GM20000 (cell line): ENCODE measurements at regions not wholly inside any gene's neighbourhood (a gene's known extent, or its start where the extent isn't known, plus 50 kb on each side); places are given as distances from the start of the nearest gene placed in this dataset.

Experiments
- DNase-seq: peaks from one replicate; pipeline ENCODE4 v3.0.0; 2012; ENCODE audit warnings: low spot score
- TF ChIP-seq, protein P1 (sequence below): IDR thresholded peaks from 2 replicates; pipeline ENCODE4 v1.5.1; 2012; ENCODE audit warnings: mild to moderate bottlenecking, control low read depth; ENCODE audit errors: extremely low read depth, missing control alignments

DNA sequence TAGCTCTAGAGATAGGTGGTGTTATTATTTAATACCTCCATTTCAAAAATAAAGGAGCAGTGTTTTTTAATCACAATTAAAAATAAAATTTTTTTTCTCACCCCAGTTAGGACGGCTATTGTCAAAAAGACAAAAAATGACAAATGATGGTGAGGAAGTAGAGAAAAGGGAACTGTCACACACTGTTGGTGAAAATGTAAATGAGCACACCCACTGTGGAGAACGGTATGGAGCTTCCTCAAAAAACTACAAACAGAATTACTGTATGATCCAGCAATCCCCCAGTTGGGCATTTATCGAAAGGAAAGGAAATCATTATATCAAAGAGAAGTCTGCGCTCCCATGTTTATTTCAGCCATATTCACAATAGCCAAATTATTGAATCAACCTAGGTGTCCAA lies 148.7 kb upstream of the NR5A2 start:
- TF ChIP-seq, protein P1, sequence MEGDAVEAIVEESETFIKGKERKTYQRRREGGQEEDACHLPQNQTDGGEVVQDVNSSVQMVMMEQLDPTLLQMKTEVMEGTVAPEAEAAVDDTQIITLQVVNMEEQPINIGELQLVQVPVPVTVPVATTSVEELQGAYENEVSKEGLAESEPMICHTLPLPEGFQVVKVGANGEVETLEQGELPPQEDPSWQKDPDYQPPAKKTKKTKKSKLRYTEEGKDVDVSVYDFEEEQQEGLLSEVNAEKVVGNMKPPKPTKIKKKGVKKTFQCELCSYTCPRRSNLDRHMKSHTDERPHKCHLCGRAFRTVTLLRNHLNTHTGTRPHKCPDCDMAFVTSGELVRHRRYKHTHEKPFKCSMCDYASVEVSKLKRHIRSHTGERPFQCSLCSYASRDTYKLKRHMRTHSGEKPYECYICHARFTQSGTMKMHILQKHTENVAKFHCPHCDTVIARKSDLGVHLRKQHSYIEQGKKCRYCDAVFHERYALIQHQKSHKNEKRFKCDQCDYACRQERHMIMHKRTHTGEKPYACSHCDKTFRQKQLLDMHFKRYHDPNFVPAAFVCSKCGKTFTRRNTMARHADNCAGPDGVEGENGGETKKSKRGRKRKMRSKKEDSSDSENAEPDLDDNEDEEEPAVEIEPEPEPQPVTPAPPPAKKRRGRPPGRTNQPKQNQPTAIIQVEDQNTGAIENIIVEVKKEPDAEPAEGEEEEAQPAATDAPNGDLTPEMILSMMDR = no peak
- no peak for DNase-seq

DNA sequence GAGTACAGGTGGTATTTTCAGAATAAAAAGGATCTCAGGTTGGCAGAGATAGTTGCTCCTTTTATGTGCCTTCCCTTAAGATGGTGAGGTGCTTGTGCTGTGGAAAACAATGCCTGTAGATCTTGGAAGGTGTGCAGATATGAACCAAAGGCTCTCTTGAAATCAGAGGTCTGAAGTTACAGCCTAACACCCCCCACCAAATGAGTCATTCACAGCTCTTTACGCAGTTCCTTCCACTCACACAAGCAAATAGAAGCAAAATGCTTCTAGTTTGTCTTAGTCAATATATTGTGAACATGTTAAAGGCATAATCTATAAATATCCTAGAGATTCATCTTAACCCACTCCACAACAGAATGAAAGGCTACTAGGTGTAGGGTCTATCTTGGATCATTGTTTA lies 128.9 kb upstream of the NR5A2 start:
- no peak for DNase-seq
- TF ChIP-seq, protein P1 = no peak

GRCh38 chr1:199901341-199901740 lies 126.2 kb upstream of the NR5A2 start:
- DNase-seq = no peak
- TF ChIP-seq, protein P1 = no peak

DNA sequence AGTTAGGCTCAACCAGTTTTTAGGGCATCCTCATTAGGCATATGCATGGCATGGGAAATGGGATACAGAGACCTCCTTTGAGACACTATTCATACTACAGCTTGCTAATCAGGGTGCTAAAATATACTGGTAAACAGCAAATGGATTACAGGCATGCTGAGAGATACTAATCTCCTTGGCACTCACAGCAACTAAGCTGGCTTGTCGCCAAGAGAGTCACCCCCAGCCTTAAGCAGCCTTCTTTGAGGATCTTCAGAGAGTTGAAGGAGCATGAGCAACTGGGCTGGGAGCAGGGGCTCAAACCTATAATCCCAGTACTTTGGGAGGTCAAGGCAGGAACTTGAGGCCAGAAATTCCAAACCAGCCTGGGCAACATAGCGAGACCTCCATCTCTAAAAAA lies 120.1 kb upstream of the NR5A2 start:
- DNase-seq = no peak
- TF ChIP-seq, protein P1 = no peak

- DNase-seq = no peak
- TF ChIP-seq, protein P1 = no peak
These were observed 118.4 kb upstream of the NR5A2 start for GRCh38 chr1:199909137-199909536.

DNA sequence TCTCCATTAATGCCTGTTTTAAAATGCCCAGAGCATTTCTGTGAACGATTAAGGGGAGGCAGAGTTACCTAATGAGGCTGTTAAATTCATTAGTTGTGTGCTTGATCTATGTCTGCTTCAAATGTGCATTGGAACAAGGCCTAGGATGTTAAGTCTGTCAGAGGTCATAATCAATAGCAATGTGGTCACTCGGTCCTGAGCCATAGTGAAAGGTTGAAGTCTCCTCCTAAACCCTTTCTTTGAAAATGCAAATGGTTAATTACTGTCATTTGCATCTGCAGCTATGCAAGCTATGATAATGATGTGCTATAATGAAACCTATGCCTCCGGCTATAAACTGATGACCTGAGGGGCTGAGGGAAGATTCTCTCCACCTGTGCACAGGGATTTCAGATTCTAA lies 114.2 kb upstream of the NR5A2 start:
- TF ChIP-seq, protein P1 = no peak

DNA sequence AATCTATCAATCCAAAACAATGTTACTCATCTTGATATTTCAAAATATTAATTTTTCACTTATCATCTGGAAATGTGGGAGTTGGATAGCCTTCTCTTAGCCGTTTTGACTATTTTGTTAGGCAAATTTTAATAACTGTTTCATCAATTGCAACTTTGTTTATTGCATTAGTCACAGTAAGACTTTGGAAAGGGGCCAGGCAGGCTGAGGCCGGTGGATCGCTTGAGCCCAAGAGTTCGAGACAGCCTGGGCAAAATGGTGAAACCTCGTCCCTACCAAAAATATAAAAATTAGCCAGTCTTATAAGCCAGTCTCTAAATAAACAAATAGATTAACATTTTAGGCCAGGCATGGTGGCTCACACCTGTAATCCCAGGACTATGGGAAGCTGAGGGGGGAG lies 113.0 kb upstream of the NR5A2 start:
- TF ChIP-seq, protein P1 = no peak
- DNase-seq = no peak

More for the DNA sequence above, 114.2 kb upstream of the NR5A2 start:
- DNase-seq = no peak

GRCh38 chr1:199918196-199918769 lies 109.2 kb upstream of the NR5A2 start:
- no peak for DNase-seq
- TF ChIP-seq, protein P1 = no peak
